NCI-H2171 treated with DMSO at 0.1 percent for 48 hours (cell line): ENCODE measurements at regions not wholly inside any gene's neighbourhood (a gene's known extent, or its start where the extent isn't known, plus 50 kb on each side); places are given as distances from the start of the nearest gene placed in this dataset.
"Not testable (repeated sequence)": the region's sequence is repeated elsewhere in the genome, so short reads cannot be mapped to it uniquely, and the experiment has no call there.

Experiments used
- DNase-seq: peaks from one replicate; lab custom pipeline; 2025; lab: John Stamatoyannopoulos, UW

GRCh38 chr15:87672309-87673288, 583.9 kb downstream of the NTRK3 start:
- no peak for DNase-seq

DNA sequence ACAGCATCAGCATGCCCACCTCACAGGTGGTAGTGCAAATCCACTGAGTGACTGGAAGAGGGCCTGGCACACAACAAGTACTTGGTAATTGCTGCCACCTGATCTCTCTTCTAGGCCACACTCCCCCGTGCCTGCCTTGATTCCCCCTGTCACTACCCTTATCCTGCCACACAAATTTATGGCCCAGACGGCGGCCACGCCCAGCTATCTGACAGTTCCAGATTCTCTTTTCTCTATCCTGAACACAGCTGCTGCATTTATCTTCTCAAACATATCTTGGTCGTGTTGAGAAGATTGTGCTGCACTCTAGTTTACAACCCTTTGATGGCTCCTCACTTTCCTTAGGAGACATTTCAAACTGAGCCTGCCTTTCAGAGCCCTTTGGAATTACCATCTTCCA, 585.2 kb downstream of the NTRK3 start:
- no peak for DNase-seq

GRCh38 chr15:87669846-87670245, 586.7 kb downstream of the NTRK3 start:
- peak; percentile 43 for DNase-seq

DNA sequence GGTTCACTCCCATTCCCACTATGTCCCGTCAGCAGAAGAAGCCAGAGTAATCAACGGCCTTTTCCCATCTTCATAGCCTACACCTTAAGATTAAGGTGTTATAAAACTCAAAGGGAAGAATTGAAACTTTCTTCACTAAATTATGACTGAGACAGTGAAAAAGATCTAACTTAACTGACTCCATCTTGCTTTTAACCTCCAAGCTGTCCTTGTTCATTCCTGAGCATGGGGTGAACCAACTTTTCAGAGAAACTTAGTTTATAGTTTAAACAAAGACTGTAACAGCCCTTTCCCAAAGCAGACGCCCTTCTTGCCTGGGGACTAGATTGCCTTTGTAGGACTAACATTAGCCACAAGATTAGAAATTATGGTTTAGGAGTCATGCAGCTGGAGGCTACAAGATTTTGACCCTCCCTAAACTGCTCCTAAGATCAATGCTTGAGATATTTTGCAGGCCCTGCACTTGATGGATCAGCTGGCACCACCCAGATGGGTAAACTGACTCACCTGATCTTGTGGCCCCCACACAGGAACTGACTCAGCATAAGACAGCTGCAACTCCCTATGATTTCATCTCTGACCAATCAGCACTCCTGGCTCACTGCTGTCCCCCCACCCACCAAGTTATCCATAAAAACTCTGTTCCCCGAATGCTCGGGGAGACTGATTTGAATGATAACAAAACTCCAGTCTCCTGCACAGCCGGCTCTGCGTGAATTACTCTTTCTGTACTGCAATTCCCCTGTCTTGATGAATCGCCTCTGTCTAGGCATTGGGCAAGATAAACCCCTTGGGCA, 587.6 kb downstream of the NTRK3 start:
- not testable (repeated sequence) for DNase-seq

DNA sequence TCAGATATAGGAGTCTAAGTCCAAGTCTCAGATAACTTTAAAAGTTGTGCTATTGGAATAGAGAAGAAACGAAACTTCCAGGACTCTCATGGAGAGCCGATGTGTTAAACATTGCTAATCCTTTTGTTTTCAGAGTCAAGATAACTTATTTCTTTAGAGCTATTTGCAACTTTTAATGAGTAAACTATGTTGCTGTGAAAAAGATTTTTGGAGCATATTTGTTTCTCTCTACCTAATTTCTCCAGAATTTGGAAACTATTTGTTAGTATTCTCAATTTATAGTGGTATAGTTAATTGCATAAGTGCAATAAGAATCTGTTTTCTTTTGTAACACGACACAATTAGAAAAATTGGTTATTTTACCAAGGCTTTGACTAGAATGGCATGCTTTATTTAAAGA, 588.9 kb downstream of the NTRK3 start:
- DNase-seq: peak; percentile 5

DNA sequence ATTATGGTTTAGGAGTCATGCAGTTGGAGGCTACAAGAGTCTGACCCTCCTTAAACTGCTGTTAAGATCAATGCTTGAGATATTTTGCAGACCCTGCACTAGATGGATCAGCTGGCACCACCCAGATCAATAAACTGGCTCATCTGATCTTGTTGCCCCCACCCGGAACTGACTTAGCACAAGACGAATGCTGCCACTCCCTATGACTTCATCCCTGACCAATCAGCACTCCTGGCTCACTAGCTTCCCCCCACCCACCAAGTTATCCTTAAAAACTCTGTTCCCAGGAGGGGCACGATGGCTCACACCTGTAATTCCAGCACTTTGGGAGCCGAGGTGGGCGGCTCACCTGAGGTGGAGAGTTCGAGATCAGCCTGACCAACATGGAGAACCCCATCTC, 594.0 kb downstream of the NTRK3 start:
- no peak for DNase-seq

- no peak for DNase-seq
Measured at GRCh38 chr15:87661454-87662355, 594.8 kb downstream of the NTRK3 start.

DNA sequence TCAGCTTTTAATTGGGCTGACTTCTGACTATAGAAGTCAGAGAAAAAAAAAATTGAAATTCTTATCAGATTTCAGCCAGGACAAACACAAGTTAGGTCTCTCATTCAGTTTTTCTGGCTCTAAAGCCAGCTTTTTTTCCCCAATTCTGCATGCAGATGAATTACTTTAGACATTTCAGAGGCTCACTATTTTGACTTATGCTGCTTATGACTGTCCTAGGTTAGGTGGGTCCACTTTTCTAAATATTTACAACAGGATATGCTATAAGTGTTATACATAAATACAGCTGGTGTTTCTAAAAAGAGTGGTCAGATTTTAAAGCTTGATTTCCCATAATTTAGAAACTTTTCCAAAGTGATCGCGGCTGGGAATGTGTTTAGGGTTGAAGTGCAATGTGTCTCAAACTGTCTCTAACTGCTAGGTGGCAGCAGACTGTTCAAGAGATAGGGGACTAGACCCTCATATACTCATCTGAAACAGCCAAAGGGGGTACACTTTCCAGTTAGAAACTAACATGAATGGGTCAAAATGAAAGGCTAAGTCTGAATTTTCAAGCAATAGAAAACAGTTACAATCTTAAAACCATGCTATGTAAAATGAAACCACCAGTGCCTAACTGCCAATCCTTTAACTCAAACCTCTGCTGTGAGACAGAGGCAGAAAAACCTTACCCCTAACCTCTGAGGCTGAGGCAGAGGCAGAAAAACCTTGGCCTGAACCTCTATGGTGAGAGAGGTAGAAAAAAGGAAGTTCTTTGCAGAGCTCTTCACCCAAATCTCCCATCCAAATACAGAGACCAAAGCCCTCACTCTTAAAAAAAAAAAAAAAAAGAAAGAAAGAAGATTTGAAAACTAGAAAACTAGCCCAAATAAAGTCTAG, 596.0 kb downstream of the NTRK3 start:
- DNase-seq: no peak

- DNase-seq: no peak
Measured at GRCh38 chr15:87656372-87656771, 600.2 kb downstream of the NTRK3 start.

- no peak for DNase-seq
Measured at GRCh38 chr15:87653646-87654045, 602.9 kb downstream of the NTRK3 start.

DNA sequence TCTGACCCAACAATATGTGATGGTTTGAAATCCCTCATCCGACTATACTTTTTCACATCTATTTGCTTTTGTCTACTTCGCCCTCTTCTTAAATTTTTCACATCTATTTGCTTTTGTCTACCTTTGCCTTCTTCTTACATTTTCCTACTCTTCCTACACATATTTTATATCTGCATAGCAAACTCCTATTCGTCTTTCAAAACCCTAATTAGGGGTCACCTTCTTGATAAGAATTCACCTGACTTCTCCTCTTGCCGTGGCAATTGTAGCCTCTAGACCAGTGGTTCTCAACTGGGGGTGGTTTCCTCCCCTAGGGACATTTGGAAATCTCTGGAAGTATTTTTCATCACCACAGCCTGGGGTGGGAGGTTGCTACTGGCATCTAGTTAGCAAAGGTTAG, 607.4 kb downstream of the NTRK3 start:
- DNase-seq: no peak

DNA sequence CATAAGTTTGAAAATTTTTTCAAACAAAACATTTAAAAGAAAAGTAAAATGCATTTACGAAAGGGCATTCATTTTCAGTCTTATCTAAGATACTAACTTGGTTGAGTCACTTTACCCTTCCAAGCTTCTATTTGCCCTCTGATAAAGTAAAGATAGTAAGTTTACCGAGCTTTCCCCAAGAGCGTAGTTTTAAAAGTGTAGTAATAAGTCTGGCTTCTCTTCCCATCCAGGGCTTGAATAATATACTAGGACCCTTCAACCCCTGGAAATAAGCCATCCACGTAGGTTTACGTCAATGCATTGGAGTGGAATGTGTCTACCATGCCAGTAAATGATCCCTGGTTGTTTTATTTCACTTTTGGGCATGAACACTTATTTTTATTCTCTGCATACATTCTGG, 608.3 kb downstream of the NTRK3 start:
- no peak for DNase-seq

DNA sequence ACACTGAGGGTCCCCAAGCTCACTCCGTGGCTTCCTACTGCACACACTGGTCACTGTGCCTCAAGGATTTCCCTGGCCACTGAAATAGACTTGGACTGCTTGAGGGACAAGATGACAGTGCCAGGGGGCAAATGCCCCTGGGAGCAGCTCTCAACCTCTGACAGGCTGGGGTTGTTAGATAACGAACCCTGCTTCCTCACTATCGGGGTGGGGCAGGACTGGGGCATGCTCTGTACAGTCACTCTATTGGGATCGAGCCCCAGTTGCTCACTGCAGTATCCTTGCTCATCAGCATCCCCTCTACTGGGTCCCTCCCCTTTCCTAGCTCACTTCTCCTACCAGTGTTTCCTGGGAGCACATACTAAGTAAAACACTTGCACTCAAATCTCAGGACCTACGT, 610.8 kb downstream of the NTRK3 start:
- no peak for DNase-seq

GRCh38 chr15:87642997-87643396, 613.5 kb downstream of the NTRK3 start:
- not testable (repeated sequence) for DNase-seq

GRCh38 chr15:87639305-87640011, 617.1 kb downstream of the NTRK3 start:
- DNase-seq: no peak

DNA sequence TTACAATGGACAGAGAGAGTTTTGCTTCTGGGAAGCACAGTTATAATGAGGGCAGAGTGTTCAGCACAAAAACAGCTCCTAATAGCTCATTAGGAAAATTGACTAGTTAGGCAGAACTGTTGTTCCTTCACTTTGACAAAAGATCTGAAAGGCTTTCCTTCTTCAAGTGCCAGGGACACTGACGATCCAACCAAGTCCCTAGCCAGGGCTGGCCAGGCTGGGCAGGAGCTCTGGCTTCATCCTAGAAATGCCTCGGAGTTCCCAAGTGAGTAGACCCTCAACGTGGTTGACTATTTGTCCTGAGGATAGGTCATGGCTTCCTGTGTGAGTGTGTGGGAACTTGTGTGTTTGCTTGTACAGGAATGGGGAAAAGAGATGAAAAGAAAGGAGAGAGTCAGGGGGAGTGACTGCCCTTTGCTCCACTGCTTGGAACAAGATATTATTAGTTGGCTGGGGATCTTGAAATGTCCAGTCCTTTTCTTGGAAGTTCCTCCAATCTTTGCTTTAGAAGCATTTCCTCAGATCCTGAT, 617.9 kb downstream of the NTRK3 start:
- DNase-seq: no peak

- no peak for DNase-seq
Measured at GRCh38 chr15:87634361-87634760, 622.2 kb downstream of the NTRK3 start.

- peak; percentile 14 for DNase-seq
Measured at GRCh38 chr15:87633525-87633924, 623.0 kb downstream of the NTRK3 start.

- DNase-seq: no peak
Measured at GRCh38 chr15:87632364-87632763, 624.2 kb downstream of the NTRK3 start.

DNA sequence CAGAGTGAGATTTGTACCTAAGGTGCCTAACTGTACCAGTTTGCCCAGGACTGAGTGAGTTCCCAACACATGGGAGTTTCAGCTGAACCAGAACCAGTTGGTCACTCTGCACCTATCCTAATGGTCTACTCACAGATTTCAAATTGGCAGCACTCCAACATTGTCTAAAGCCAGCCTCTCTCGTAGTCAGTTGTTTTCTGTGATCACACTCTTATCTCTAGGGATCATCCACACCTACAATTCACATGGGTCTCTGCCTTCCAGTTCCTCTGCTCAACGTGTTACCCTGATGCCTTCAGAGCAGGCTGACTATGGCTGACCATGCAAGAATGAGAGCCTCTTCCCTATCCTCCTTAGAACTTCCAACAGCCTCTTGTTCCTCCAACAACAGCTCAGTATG, 624.8 kb downstream of the NTRK3 start:
- no peak for DNase-seq
